G401 (cell line): ENCODE measurements at regions not wholly inside any gene's neighbourhood (a gene's known extent, or its start where the extent isn't known, plus 50 kb on each side); places are given as distances from the start of the nearest gene placed in this dataset.

ENCODE experiments used
- DNase-seq: peaks from one replicate; pipeline ENCODE4 v3.0.0-alpha.2; 2015; ENCODE audit warnings: low spot score
- in situ Hi-C: cut with HindIII; loops from 2 replicates; pipeline ENCODE4 v1.10.0; 2016; ENCODE audit warnings: low sequenced_read_pairs, mixed read lengths

GRCh38 chr1:184297244-184297750, 89.5 kb upstream of the C1orf21 start:
- DNase-seq = no peak
- in situ Hi-C loops = no loop called here

- in situ Hi-C loops = no loop called here
- DNase-seq = peak; percentile 94
These were observed 88.1 kb upstream of the C1orf21 start for GRCh38 chr1:184298440-184299405.

- no peak for DNase-seq
These were observed 87.4 kb upstream of the C1orf21 start for GRCh38 chr1:184299406-184299790.

GRCh38 chr1:184299796-184300195, 87.0 kb upstream of the C1orf21 start:
- in situ Hi-C loops = no loop called here
- DNase-seq = peak; percentile 67

More at GRCh38 chr1:184299406-184299790, 87.4 kb upstream of the C1orf21 start:
- in situ Hi-C loops = no loop called here

- in situ Hi-C loops = no loop called here
- no peak for DNase-seq
These were observed 86.4 kb upstream of the C1orf21 start for GRCh38 chr1:184300446-184300845.

- in situ Hi-C loops = no loop called here
- DNase-seq = no peak
These were observed 85.6 kb upstream of the C1orf21 start for GRCh38 chr1:184301227-184301626.

- in situ Hi-C loops = no loop called here
- DNase-seq = no peak
These were observed 84.5 kb upstream of the C1orf21 start for GRCh38 chr1:184302346-184302745.

GRCh38 chr1:184310157-184310819, 76.5 kb upstream of the C1orf21 start:
- in situ Hi-C loops = no loop called here
- DNase-seq = no peak

- DNase-seq = no peak
- in situ Hi-C loops = no loop called here
These were observed 75.2 kb upstream of the C1orf21 start for GRCh38 chr1:184311580-184311979.

- in situ Hi-C loops = no loop called here
- no peak for DNase-seq
These were observed 71.6 kb upstream of the C1orf21 start for GRCh38 chr1:184315254-184315653.

- no peak for DNase-seq
- in situ Hi-C loops = no loop called here
These were observed 67.0 kb upstream of the C1orf21 start for GRCh38 chr1:184319879-184320278.

GRCh38 chr1:184322253-184322652, 64.6 kb upstream of the C1orf21 start:
- no peak for DNase-seq
- in situ Hi-C loops = no loop called here

- in situ Hi-C loops = no loop called here
- no peak for DNase-seq
These were observed 61.9 kb upstream of the C1orf21 start for GRCh38 chr1:184324972-184325371.

- no peak for DNase-seq
- in situ Hi-C loops = no loop called here
These were observed 60.6 kb upstream of the C1orf21 start for GRCh38 chr1:184326278-184326677.

- in situ Hi-C loops = no loop called here
- DNase-seq = no peak
These were observed 57.4 kb upstream of the C1orf21 start for GRCh38 chr1:184329245-184329953.

- no peak for DNase-seq
- in situ Hi-C loops = no loop called here
These were observed 56.6 kb upstream of the C1orf21 start for GRCh38 chr1:184329962-184330868.

- in situ Hi-C loops = no loop called here
- no peak for DNase-seq
These were observed 56.0 kb upstream of the C1orf21 start for GRCh38 chr1:184330875-184331274.
